CD4-positive, alpha-beta T cell (primary cell): ENCODE measurements at regions not wholly inside any gene's neighbourhood (a gene's known extent, or its start where the extent isn't known, plus 50 kb on each side); places are given as distances from the start of the nearest gene placed in this dataset.

Experiments
- ATAC-seq: fragments of 200-7000 bp; cut with Tn5 transposase; one replicate; pipeline ENCODE4 v1.10.0; 2022; ENCODE audit warnings: mild to moderate bottlenecking; ENCODE audit not compliant: poor library complexity
- CTCF ChIA-PET: fragments of 350-600 bp; sonication (Branson Sonifier 250); formaldehyde crosslinking; loops from one replicate; lab custom pipeline; 2021; ENCODE audit warnings: antibody characterized with exemption, inconsistent platforms; lab: Charles Lee
- POLR2A ChIA-PET: fragments of 350-600 bp; sonication (Branson Sonifier 250); formaldehyde crosslinking; loops from one replicate; lab custom pipeline; 2021; ENCODE audit warnings: antibody characterized with exemption, inconsistent platforms; lab: Charles Lee
- DNase-seq, 14 experiments: peaks; one replicate each; pipeline ENCODE4 v3.0.0-alpha.2; 2013 to 2020; ENCODE audit warnings: mixed read lengths in 2 of 14
- H3K27ac ChIP-seq, 2 donors: one replicate each; pipeline versions ENCODE4 v1.5.1 to v1.7.0; 2013; ENCODE audit warnings: low read length in 2 of 2, low read depth in 1 of 2, mild to moderate bottlenecking in 1 of 2
- H3K27me3 ChIP-seq, 2 experiments: 1 replicate in 1 of 2; 2 replicates in 1 of 2; pipeline versions ENCODE4 v1.6.1 to v1.7.0; 2013; ENCODE audit warnings: low read length in 2 of 2, control low read depth in 1 of 2, mild to moderate bottlenecking in 1 of 2, moderate library complexity in 1 of 2; ENCODE audit not compliant: insufficient read depth in 2 of 2, control insufficient read depth in 1 of 2
- H3K36me3 ChIP-seq: one replicate; pipeline ENCODE4 v1.6.1; 2013; ENCODE audit warnings: low read length, control low read depth; ENCODE audit not compliant: insufficient read depth
- H3K4me1 ChIP-seq: one replicate; pipeline ENCODE4 v1.6.1; 2013; ENCODE audit warnings: low read length, control low read depth; ENCODE audit not compliant: insufficient read depth
- H3K4me3 ChIP-seq: one replicate; pipeline ENCODE4 v1.5.1; 2013; ENCODE audit warnings: mild to moderate bottlenecking, low read length, moderate library complexity
- H3K9me3 ChIP-seq, 2 experiments: 1 replicate in 1 of 2; 2 replicates in 1 of 2; pipeline versions ENCODE4 v1.6.1 to v1.7.0; 2013; ENCODE audit warnings: low read length in 2 of 2, mild to moderate bottlenecking in 2 of 2, control low read depth in 1 of 2, moderate library complexity in 1 of 2; ENCODE audit not compliant: control insufficient read depth in 1 of 2, insufficient read depth in 1 of 2
- H3K27ac Mint-ChIP-seq: one replicate; pipeline ENCODE4 v1.8.0; 2020; ENCODE audit warnings: mixed read lengths
- H3K27me3 Mint-ChIP-seq: one replicate; pipeline ENCODE4 v1.8.0; 2021; ENCODE audit warnings: mixed read lengths
- H3K36me3 Mint-ChIP-seq: one replicate; pipeline ENCODE4 v1.8.0; 2021; ENCODE audit warnings: low read depth, mixed read lengths
- H3K4me1 Mint-ChIP-seq: one replicate; pipeline ENCODE4 v1.8.0; 2021; ENCODE audit warnings: low read depth, mixed read lengths
- H3K4me3 Mint-ChIP-seq: one replicate; pipeline ENCODE4 v1.8.0; 2020; ENCODE audit warnings: mild to moderate bottlenecking, mixed read lengths
- H3K9me3 Mint-ChIP-seq: one replicate; pipeline ENCODE4 v1.8.0; 2020; ENCODE audit warnings: mixed read lengths
- intact Hi-C, 2 experiments: fragments of 100-400 bp; cut with DNase I in 1 of 2; cut with micrococcal nuclease in 1 of 2; formaldehyde crosslinking; loops; one replicate each; pipeline versions ENCODE4 v1.15.1 to v1.9.0; 2023 to 2025; cut with DNase I, micrococcal nuclease
- TF ChIP-seq, protein P1 (sequence below): fragments of 200-600 bp; IDR thresholded peaks from one replicate; pipeline ENCODE4 v1.8.0; 2022; ENCODE audit warnings: antibody characterized with exemption, mild to moderate bottlenecking

DNA sequence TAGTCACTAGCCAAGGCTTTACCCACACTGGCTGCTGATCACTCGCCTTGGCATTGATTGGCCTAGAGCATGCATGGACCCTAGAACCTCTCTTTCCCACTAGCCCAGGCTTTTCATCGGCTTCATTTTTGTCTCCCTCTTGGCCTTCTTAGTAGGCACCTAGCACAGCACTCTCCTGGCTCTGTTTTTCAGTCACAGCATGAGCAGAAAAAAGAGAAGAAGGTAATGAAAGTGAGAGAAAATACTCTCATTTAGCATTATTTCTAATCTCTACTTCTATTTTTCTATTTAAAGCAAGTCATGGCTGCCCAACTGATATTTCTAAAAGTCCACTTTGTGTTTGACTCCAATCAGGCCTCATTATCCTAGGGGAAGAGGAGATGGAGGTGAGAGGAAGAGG lies 267.2 kb downstream of the FBXO8 start:
- Mint-ChIP-seq H3K27ac (no peak overlapping the region), H3K4me1 (no peaks in the 10 kb centered on the region), H3K9me3 (no peaks in the 10 kb centered on the region), H3K27me3 (peaks cover 5% of the 10 kb centered on the region), H3K4me3 (no peak overlapping the region), H3K36me3 (no peaks in the 10 kb centered on the region)
- Histone ChIP-seq H3K9me3 (no peaks in the 10 kb centered on the region), H3K36me3 (no peaks in the 10 kb centered on the region), H3K27ac (no peak overlapping the region), H3K4me1 (no peaks in the 10 kb centered on the region), H3K4me3 (no peak overlapping the region), H3K27me3 (no peaks in the 10 kb centered on the region)
- TF ChIP-seq, protein P1, sequence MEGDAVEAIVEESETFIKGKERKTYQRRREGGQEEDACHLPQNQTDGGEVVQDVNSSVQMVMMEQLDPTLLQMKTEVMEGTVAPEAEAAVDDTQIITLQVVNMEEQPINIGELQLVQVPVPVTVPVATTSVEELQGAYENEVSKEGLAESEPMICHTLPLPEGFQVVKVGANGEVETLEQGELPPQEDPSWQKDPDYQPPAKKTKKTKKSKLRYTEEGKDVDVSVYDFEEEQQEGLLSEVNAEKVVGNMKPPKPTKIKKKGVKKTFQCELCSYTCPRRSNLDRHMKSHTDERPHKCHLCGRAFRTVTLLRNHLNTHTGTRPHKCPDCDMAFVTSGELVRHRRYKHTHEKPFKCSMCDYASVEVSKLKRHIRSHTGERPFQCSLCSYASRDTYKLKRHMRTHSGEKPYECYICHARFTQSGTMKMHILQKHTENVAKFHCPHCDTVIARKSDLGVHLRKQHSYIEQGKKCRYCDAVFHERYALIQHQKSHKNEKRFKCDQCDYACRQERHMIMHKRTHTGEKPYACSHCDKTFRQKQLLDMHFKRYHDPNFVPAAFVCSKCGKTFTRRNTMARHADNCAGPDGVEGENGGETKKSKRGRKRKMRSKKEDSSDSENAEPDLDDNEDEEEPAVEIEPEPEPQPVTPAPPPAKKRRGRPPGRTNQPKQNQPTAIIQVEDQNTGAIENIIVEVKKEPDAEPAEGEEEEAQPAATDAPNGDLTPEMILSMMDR = no peak
- DNase-seq (no peak), ATAC-seq (no peak)
- intact Hi-C loops = no loop called here
- CTCF ChIA-PET = no interaction called here
- POLR2A ChIA-PET = no interaction called here

DNA sequence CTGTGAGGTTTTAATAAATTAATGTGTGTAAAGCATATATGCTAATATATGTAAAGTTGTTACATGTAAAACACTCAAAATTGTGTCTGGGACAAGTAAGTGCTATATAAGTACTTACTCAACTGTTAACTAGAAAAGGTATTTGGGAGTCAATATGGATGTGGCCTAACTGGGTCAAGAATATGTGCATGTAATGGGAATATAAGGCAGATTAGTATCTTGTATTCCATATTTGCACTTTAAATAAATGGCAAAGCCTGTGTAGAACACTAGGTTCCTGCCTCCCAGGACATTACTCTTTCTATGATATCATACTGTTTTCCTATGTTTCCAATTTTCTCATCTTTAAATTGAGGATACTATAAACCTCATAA lies 270.6 kb downstream of the FBXO8 start:
- DNase-seq (no peak), ATAC-seq (no peak)
- Histone ChIP-seq H3K9me3 (no peaks in the 10 kb centered on the region), H3K36me3 (no peaks in the 10 kb centered on the region), H3K4me3 (no peak overlapping the region), H3K4me1 (no peaks in the 10 kb centered on the region), H3K27ac (no peak overlapping the region), H3K27me3 (no peaks in the 10 kb centered on the region)
- Mint-ChIP-seq H3K4me3 (no peak overlapping the region), H3K27ac (no peak overlapping the region), H3K36me3 (no peaks in the 10 kb centered on the region), H3K4me1 (no peaks in the 10 kb centered on the region), H3K27me3 (peaks cover 5% of the 10 kb centered on the region), H3K9me3 (no peaks in the 10 kb centered on the region)
- TF ChIP-seq, protein P1 = no peak
- intact Hi-C loops = no loop called here
- POLR2A ChIA-PET = no interaction called here
- CTCF ChIA-PET = no interaction called here

DNA sequence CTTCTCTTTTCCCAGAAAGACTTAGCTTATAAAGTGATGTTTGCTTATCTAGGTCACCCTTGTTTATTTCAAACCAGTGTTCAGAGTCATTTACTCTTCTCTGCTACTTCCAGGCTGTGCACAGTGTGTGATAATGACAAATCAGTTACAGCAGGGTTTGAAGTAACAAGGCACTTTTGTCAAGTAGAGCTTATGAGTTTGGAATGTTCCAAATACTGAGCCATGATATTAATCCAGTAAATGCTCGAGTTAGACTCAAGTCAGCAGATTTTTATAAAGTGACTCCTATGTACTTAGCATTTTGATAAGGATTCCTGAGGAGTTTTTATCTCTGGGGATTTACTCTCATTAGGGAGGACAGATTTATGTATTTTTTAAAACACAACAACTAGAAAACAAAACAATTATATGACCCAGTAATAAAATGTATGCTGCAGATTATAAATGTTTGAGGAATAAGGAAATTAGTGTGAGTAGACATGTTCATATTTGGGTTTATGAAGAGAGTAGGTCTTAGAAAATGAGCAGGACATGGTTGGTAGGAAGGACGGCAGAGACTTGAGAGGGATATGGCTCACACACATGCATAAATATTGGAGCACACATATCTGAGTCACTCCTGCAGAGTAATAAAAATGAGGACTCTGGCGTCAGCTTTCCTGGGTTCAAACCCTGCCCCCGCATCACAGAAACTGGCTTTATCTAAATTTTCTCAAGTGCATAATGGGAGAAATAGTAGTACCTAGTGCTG lies 271.2 kb downstream of the FBXO8 start:
- no peaks in the 10 kb centered on the region for H3K36me3 ChIP-seq
- DNase-seq (no peak), ATAC-seq (no peak)
- Mint-ChIP-seq H3K4me3 (no peak overlapping the region), H3K36me3 (no peaks in the 10 kb centered on the region), H3K4me1 (no peaks in the 10 kb centered on the region), H3K9me3 (no peaks in the 10 kb centered on the region), H3K27me3 (peaks cover 5% of the 10 kb centered on the region), H3K27ac (no peak overlapping the region)
- intact Hi-C loops = no loop called here
- H3K4me1 ChIP-seq = no peaks in the 10 kb centered on the region
- no peak overlapping the region for H3K27ac ChIP-seq
- ChIA-PET CTCF (no interaction called here), POLR2A (no interaction called here)
- TF ChIP-seq, protein P1 = no peak
- no peaks in the 10 kb centered on the region for H3K9me3 ChIP-seq
- H3K27me3 ChIP-seq = no peaks in the 10 kb centered on the region
- no peak overlapping the region for H3K4me3 ChIP-seq
